ENCODE measurements at regions not wholly inside any gene's neighbourhood (a gene's known extent, or its start where the extent isn't known, plus 50 kb on each side); places are given as distances from the start of the nearest gene placed in this dataset.

GRCh38 chr2:5991305-5991968 is 299.3 kb downstream of the SOX11 start:
- no peak overlapping the region for H3K27ac ChIP-seq
- TF ChIP-seq CTCF (conservative IDR thresholded peaks at IDR 0.05) = no peak
- no peak for TF ChIP-seq ZFX (IDR thresholded peaks at IDR 0.05)

DNA sequence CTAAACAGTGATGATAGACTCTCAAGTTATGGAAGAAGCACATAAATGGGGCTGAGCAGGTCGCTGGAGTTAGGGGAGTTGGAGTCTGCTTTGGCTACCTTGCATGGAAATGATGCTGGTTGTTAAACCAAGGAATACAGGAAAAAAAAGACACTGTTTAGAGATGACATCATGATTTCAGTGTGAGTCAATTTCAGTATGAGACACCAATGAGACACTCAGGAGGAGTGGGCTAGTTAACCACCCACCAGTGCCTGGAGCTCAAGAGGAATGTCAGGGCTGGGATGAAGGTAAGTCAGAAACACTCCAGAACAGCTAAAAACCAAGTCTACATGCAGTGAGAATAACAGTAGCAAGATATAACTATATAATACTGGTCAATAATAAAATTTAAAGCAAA is 303.6 kb downstream of the SOX11 start:
- TF ChIP-seq CTCF (conservative IDR thresholded peaks at IDR 0.05) = no peak
- no peak for TF ChIP-seq ZFX (IDR thresholded peaks at IDR 0.05)
- H3K27ac ChIP-seq = no peak overlapping the region

- TF ChIP-seq ZFX (IDR thresholded peaks at IDR 0.05) (no peak), CTCF (conservative IDR thresholded peaks at IDR 0.05) (no peak)
- no peak overlapping the region for H3K27ac ChIP-seq
Measured at GRCh38 chr2:6008186-6008585, 316.0 kb downstream of the SOX11 start.

DNA sequence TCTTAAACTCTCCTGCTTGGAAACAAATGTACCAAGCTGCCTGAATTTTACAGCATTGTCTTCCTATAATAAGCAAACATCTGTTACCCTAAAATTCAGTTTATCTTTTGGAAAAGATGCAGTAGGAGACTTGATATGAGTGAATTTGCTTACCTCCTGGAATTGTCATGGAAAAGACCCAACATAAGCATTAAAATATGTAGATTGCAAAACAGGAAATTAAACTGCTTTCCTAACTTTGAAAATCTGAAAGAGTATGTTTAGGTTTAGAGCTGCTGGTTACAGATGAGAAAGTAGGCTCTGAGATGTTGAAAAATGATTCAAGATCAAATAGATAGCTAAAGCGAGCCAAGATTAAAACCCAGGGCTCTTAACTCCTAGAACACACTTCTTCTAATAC is 316.5 kb downstream of the SOX11 start:
- TF ChIP-seq CTCF (conservative IDR thresholded peaks at IDR 0.05) (no peak), ZFX (IDR thresholded peaks at IDR 0.05) (no peak)

DNA sequence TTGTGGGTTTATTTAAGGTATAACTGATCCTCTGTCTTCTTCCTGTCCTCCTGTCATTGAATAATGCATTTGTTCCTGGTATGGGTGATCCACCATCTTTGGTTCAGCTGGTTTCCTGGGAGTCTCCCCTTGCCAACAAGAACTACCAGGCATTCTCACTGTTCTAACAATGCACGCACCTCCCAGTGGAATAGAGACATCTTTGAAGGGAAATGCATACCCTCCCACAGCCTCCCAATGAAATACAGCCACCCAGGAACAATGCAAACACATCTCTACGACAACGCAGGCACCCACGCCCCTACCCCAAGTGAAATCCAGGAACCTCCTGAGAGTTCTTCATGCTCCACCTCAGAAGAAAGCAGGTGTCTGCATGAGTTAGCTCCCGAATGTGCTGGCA is 318.0 kb downstream of the SOX11 start:
- TF ChIP-seq CTCF (conservative IDR thresholded peaks at IDR 0.05) (no peak), ZFX (IDR thresholded peaks at IDR 0.05) (no peak)
- H3K27ac ChIP-seq = no peak overlapping the region

More for the DNA sequence above, 316.5 kb downstream of the SOX11 start:
- H3K27ac ChIP-seq = no peak overlapping the region

- H3K27ac ChIP-seq = no peak overlapping the region
- TF ChIP-seq ZFX (IDR thresholded peaks at IDR 0.05) (no peak), CTCF (conservative IDR thresholded peaks at IDR 0.05) (no peak)
Measured at GRCh38 chr2:6011921-6012320, 319.7 kb downstream of the SOX11 start.

DNA sequence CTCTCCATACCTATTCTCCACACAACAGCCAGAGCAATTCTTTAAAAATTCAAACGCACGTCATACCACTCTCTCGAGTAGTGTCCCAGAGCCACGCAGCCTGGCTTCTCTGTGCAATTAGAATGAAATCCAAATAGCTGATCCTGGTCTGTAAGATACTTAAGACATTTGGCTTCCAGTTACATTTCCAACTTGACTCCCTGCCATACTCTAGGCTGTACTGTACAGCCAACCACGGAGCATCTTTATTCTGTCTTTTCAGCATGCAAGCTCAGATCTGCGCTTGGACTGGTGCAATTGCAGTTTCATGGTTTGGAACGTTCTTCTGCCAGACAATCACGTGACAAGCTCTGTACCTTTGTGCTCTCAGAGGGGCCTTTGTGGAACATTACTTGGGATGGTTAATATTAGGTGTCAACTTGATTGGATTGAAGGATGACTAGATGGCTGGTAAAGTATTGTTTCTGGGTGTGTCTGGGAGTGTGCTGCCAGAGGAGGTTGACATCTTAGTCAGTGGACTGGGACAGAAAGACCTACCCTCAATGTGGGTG is 325.6 kb downstream of the SOX11 start:
- H3K27ac ChIP-seq = no peak overlapping the region
- TF ChIP-seq ZFX (IDR thresholded peaks at IDR 0.05) = no peak
- no peak for TF ChIP-seq CTCF (conservative IDR thresholded peaks at IDR 0.05)
